ENCODE measurements at regions not wholly inside any gene's neighbourhood (a gene's known extent, or its start where the extent isn't known, plus 50 kb on each side); places are given as distances from the start of the nearest gene placed in this dataset.
"Not testable (repeated sequence)": the region's sequence is repeated elsewhere in the genome, so short reads cannot be mapped to it uniquely, and the experiment has no call there.

GRCh38 chr1:220475608-220476007 is 52.3 kb upstream of the MARK1 start:
- H3K9me3 Mint-ChIP-seq (ENCODE audit: low read depth); H3K4me3 Mint-ChIP-seq; ATAC-seq; H3K27me3 Mint-ChIP-seq; CTCF ChIA-PET; H3K36me3 Mint-ChIP-seq (ENCODE audit: low read depth); H3K27ac Mint-ChIP-seq; DNase-seq; intact Hi-C loops (cut with DNase I, micrococcal nuclease); POLR2A ChIA-PET; H3K4me1 Mint-ChIP-seq: not testable (repeated sequence)

DNA sequence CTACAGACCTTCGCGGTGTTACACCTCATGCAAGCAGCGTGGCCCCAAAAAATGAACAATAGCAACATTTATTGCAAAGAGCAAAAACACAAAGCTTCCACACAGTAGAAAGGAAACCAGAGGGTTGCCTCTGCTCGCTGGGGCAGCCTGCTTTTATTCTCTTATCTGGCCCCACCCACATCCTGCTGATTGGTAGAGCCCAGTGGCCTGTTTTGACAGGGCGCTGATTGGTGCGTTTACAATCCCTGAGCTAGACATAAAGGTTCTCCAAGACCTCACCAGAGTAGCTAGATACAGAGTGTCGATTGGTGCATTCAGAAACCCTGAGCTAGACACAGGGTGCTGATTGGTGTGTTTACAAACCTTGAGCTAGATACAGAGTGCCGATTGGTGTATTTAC is 52.8 kb upstream of the MARK1 start:
- intact Hi-C loops (cut with DNase I, micrococcal nuclease); ATAC-seq; H3K4me3 Mint-ChIP-seq; H3K27me3 Mint-ChIP-seq; H3K27ac Mint-ChIP-seq; H3K9me3 Mint-ChIP-seq (ENCODE audit: low read depth); DNase-seq; CTCF ChIA-PET; H3K36me3 Mint-ChIP-seq (ENCODE audit: low read depth); POLR2A ChIA-PET; H3K4me1 Mint-ChIP-seq: not testable (repeated sequence)

GRCh38 chr1:220473440-220473839 is 54.5 kb upstream of the MARK1 start:
- H3K27me3 Mint-ChIP-seq, result peaks cover 1% of the 10 kb centered on the region
- intact Hi-C loops (cut with DNase I, micrococcal nuclease), result no loop called here
- POLR2A ChIA-PET, result no interaction called here

DNA sequence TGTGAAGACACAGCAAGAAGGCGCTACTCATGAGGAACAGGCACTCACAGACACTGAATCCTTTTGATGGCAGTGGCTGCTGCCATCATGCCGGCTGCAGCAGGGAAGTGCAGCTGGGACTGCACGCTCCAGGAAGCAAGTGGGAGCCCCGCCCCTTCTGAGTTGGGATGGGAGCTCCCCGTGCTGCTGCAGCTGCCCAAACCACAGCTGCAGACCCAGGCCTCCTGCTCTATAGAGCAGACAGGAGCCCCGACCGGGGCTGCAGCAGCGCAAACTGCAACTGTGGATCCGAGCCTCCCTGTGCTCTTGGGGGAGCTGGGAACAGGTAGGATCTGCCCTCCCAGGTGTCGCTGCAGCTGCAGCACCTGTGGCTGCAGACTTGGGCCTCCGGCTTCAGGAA is 65.2 kb upstream of the MARK1 start:
- H3K4me3 Mint-ChIP-seq, result no peak overlapping the region
- DNase-seq, result no peak
- H3K27ac Mint-ChIP-seq, result no peak overlapping the region
- H3K36me3 Mint-ChIP-seq (ENCODE audit: low read depth), result no peaks in the 10 kb centered on the region
- ATAC-seq, result no peak
- no peaks in the 10 kb centered on the region for H3K4me1 Mint-ChIP-seq
- POLR2A ChIA-PET, result no interaction called here
- intact Hi-C loops (cut with DNase I, micrococcal nuclease), result no loop called here
- peaks cover under 1% of the 10 kb centered on the region for H3K27me3 Mint-ChIP-seq
- CTCF ChIA-PET, result no interaction called here
- H3K9me3 Mint-ChIP-seq (ENCODE audit: low read depth), result no peaks in the 10 kb centered on the region

More at GRCh38 chr1:220473440-220473839, 54.5 kb upstream of the MARK1 start:
- no peak overlapping the region for H3K4me3 Mint-ChIP-seq
- no peaks in the 10 kb centered on the region for H3K4me1 Mint-ChIP-seq
- DNase-seq (no peak), ATAC-seq (no peak)
- H3K27ac Mint-ChIP-seq, result no peak overlapping the region
- H3K36me3 Mint-ChIP-seq (ENCODE audit: low read depth), result no peaks in the 10 kb centered on the region
- CTCF ChIA-PET, result interaction anchor here (0.7 kb wide), 1 partner anchor 236 kb away, joined by 3 read pairs; no protein-coding TSS in a partner anchor
- H3K9me3 Mint-ChIP-seq (ENCODE audit: low read depth), result no peaks in the 10 kb centered on the region

DNA sequence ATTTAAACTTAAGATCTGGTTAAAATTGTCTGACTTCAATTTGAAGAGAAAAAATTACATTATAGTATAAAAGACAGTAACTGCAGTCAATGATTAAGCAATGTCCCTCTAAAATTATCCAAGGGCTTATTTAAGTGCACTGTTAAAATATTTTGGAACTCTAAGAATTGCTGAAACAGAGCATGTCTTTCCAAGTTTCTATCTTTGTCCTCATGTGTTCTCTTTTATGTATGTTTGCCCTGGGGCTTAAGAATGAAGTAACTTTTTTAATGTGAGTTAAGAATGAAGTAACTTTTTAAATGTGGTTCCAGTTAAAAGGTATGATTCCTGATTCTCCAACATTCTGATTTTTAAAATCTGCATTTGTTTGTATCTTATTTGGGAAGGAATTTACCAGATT is 69.0 kb upstream of the MARK1 start:
- no peak overlapping the region for H3K27ac Mint-ChIP-seq
- H3K4me1 Mint-ChIP-seq, result no peaks in the 10 kb centered on the region
- intact Hi-C loops (cut with DNase I, micrococcal nuclease), result no loop called here
- DNase-seq (no peak), ATAC-seq (no peak)
- POLR2A ChIA-PET, result no interaction called here
- CTCF ChIA-PET, result no interaction called here
- H3K4me3 Mint-ChIP-seq, result no peak overlapping the region
- H3K27me3 Mint-ChIP-seq, result peaks cover 14% of the 10 kb centered on the region
- no peaks in the 10 kb centered on the region for H3K9me3 Mint-ChIP-seq (ENCODE audit: low read depth)
- no peaks in the 10 kb centered on the region for H3K36me3 Mint-ChIP-seq (ENCODE audit: low read depth)

GRCh38 chr1:220457957-220458609 is 69.9 kb upstream of the MARK1 start:
- DNase-seq, result no peak
- no peak for ATAC-seq
- ChIA-PET POLR2A (no interaction called here), CTCF (no interaction called here)
- no peaks in the 10 kb centered on the region for H3K36me3 Mint-ChIP-seq (ENCODE audit: low read depth)
- H3K4me3 Mint-ChIP-seq, result no peak overlapping the region
- H3K27ac Mint-ChIP-seq, result no peak overlapping the region
- peaks cover 17% of the 10 kb centered on the region for H3K27me3 Mint-ChIP-seq
- intact Hi-C loops (cut with DNase I, micrococcal nuclease), result no loop called here
- H3K9me3 Mint-ChIP-seq (ENCODE audit: low read depth), result no peaks in the 10 kb centered on the region
- H3K4me1 Mint-ChIP-seq, result no peaks in the 10 kb centered on the region

GRCh38 chr1:220455559-220455958 is 72.4 kb upstream of the MARK1 start:
- no peak for DNase-seq
- H3K4me1 Mint-ChIP-seq, result no peaks in the 10 kb centered on the region
- POLR2A ChIA-PET, result no interaction called here
- peaks cover 28% of the 10 kb centered on the region for H3K27me3 Mint-ChIP-seq
- H3K4me3 Mint-ChIP-seq, result no peak overlapping the region
- no peaks in the 10 kb centered on the region for H3K36me3 Mint-ChIP-seq (ENCODE audit: low read depth)
- no peaks in the 10 kb centered on the region for H3K9me3 Mint-ChIP-seq (ENCODE audit: low read depth)
- no peak for ATAC-seq
- CTCF ChIA-PET, result interaction anchor here (0.7 to 1.5 kb wide), 2 partner anchors 24 to 1101 kb away, joined by 3 to 4 read pairs; no protein-coding TSS in a partner anchor
- intact Hi-C loops (cut with DNase I, micrococcal nuclease), result no loop called here
- no peak overlapping the region for H3K27ac Mint-ChIP-seq

GRCh38 chr1:220454155-220454777 is 73.7 kb upstream of the MARK1 start:
- H3K4me1 Mint-ChIP-seq, result no peaks in the 10 kb centered on the region
- peaks cover 30% of the 10 kb centered on the region for H3K27me3 Mint-ChIP-seq
- H3K36me3 Mint-ChIP-seq (ENCODE audit: low read depth), result no peaks in the 10 kb centered on the region

DNA sequence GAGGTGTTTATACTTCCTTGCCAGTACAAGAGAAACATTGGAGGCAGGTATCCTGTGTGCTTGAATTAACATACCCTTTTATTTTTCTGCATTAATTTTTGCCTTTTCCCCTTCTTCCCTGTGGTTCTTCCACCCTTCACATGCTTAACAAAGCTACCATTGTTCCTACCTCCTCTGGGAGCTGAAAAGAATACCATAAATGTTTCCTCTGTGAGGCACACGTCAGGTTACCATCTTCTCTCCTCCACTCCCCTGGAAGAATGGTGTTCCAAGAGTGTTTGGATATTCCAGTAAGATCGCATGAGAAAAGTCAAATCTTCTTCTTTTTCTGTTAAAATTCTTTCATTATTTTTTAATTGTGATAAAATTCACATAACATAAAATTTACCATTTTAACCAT is 74.6 kb upstream of the MARK1 start:
- H3K36me3 Mint-ChIP-seq (ENCODE audit: low read depth), result no peaks in the 10 kb centered on the region
- no peaks in the 10 kb centered on the region for H3K9me3 Mint-ChIP-seq (ENCODE audit: low read depth)
- no peaks in the 10 kb centered on the region for H3K4me1 Mint-ChIP-seq
- peaks cover 30% of the 10 kb centered on the region for H3K27me3 Mint-ChIP-seq
- H3K4me3 Mint-ChIP-seq, result no peak overlapping the region
- DNase-seq (no peak), ATAC-seq (no peak)
- ChIA-PET CTCF (interaction anchor here (0.6 to 1.9 kb wide), 2 partner anchors 18 to 77 kb away, joined by 3 to 4 read pairs; no protein-coding TSS in a partner anchor), POLR2A (no interaction called here)
- H3K27ac Mint-ChIP-seq, result no peak overlapping the region
- intact Hi-C loops (cut with DNase I, micrococcal nuclease), result no loop called here

More at GRCh38 chr1:220454155-220454777, 73.7 kb upstream of the MARK1 start:
- CTCF ChIA-PET, result interaction anchor here (1.5 to 1.9 kb wide), 2 partner anchors 17 to 23 kb away, joined by 3 to 4 read pairs; no protein-coding TSS in a partner anchor
- POLR2A ChIA-PET, result no interaction called here
- no peak for ATAC-seq
- Mint-ChIP-seq H3K4me3 (no peak overlapping the region), H3K27ac (no peak overlapping the region), H3K9me3 (ENCODE audit: low read depth) (no peaks in the 10 kb centered on the region)
- intact Hi-C loops (cut with DNase I, micrococcal nuclease), result no loop called here
- no peak for DNase-seq

GRCh38 chr1:220451532-220451931 is 76.4 kb upstream of the MARK1 start:
- Mint-ChIP-seq H3K4me3 (no peak overlapping the region), H3K4me1 (no peaks in the 10 kb centered on the region), H3K9me3 (ENCODE audit: low read depth) (no peaks in the 10 kb centered on the region), H3K27me3 (peaks cover 33% of the 10 kb centered on the region), H3K27ac (no peak overlapping the region), H3K36me3 (ENCODE audit: low read depth) (no peaks in the 10 kb centered on the region)
- ChIA-PET POLR2A (no interaction called here), CTCF (no interaction called here)
- DNase-seq (no peak), ATAC-seq (no peak)
- intact Hi-C loops (cut with DNase I, micrococcal nuclease), result no loop called here

GRCh38 chr1:220450927-220451326 is 77.0 kb upstream of the MARK1 start:
- intact Hi-C loops (cut with DNase I, micrococcal nuclease), result no loop called here

DNA sequence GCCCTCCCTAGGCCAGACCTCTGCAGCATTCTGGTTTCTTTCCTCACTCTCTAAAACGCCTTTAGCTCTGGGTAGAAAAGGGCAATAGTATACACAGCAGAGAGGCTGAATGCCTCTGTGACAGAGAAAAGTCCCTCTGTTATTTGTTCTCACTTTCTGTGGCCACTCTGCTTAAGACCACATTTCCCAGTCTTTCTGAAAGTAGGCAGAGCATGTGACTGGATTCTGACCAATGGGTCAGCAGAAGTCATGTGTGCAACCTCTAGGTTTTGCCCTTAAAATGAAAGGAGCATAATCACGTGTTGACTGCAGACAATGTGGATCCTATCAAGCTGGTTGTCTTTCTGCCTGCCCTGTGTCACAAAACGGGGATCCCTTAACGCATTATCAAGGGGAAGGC is 79.7 kb upstream of the MARK1 start:
- no peak for DNase-seq
- no peak for ATAC-seq
- no peak overlapping the region for H3K27ac Mint-ChIP-seq
- no peak overlapping the region for H3K4me3 Mint-ChIP-seq
- intact Hi-C loops (cut with DNase I, micrococcal nuclease), result no loop called here
- peaks cover 8% of the 10 kb centered on the region for H3K9me3 Mint-ChIP-seq (ENCODE audit: low read depth)
- no peaks in the 10 kb centered on the region for H3K4me1 Mint-ChIP-seq
- POLR2A ChIA-PET, result no interaction called here
- H3K27me3 Mint-ChIP-seq, result peaks cover 21% of the 10 kb centered on the region
- H3K36me3 Mint-ChIP-seq (ENCODE audit: low read depth), result no peaks in the 10 kb centered on the region
- CTCF ChIA-PET, result no interaction called here

More at GRCh38 chr1:220450927-220451326, 77.0 kb upstream of the MARK1 start:
- ChIA-PET POLR2A (no interaction called here), CTCF (no interaction called here)
- Mint-ChIP-seq H3K9me3 (ENCODE audit: low read depth) (no peaks in the 10 kb centered on the region), H3K27me3 (peaks cover 31% of the 10 kb centered on the region), H3K4me3 (no peak overlapping the region), H3K27ac (no peak overlapping the region), H3K36me3 (ENCODE audit: low read depth) (no peaks in the 10 kb centered on the region), H3K4me1 (no peaks in the 10 kb centered on the region)
- ATAC-seq, result no peak
- DNase-seq, result no peak

All from activated CD4-positive, alpha-beta T cell treated with anti-CD3 and anti-CD28 coated beads for 36 hours (primary cell).